Body of pancreas (tissue), 4 donors: ENCODE measurements at regions not wholly inside any gene's neighbourhood (a gene's known extent, or its start where the extent isn't known, plus 50 kb on each side); places are given as distances from the start of the nearest gene placed in this dataset.

ENCODE experiments used
- CTCF ChIP-seq, 7 experiments: fragments of 450-650 bp in 4 of 7; fragments of 200-600 bp in 3 of 7; sonication (generic) in 3 of 7; IDR thresholded peaks; one replicate each; pipeline ENCODE4 v1.5.1; 2016 to 2019; ENCODE audit warnings: antibody characterized with exemption in 7 of 7
- POLR2A ChIP-seq, 3 donors: fragments of 450-650 bp; IDR thresholded peaks; one replicate each; pipeline ENCODE4 v1.6.1; 2016; ENCODE audit warnings: antibody characterized with exemption in 3 of 3, mild to moderate bottlenecking in 2 of 3

DNA sequence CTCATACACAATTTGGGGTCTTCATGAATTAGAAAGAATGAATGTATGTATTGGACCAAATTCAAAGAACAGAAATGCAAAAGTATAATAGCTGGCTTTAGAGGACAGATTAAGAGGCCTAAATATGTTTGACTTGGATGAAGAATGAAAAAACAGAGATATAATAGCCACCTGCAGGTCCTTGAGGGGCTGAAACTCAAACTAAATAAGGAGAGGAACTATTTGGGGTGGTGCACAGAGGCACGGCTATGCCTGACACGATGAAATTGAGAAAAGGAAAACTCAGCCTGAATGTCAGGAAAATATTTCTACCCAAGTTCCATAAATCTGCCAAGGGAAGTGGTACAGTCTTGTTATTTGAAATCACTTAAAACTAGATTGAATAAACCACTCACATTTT lies 222.9 kb upstream of the DDHD1 start:
- no peak for TF ChIP-seq CTCF (IDR thresholded peaks at IDR 0.05)
- no peak for TF ChIP-seq POLR2A (IDR thresholded peaks at IDR 0.05)
